GM12874 (cell line): ENCODE measurements at regions not wholly inside any gene's neighbourhood (a gene's known extent, or its start where the extent isn't known, plus 50 kb on each side); places are given as distances from the start of the nearest gene placed in this dataset.

ENCODE experiments used
- CTCF ChIP-seq: IDR thresholded peaks from 2 replicates; pipeline ENCODE4 v1.5.1; 2011; ENCODE audit warnings: low read depth, mild to moderate bottlenecking, control low read depth, low read length, moderate library complexity; ENCODE audit not compliant: insufficient read depth

DNA sequence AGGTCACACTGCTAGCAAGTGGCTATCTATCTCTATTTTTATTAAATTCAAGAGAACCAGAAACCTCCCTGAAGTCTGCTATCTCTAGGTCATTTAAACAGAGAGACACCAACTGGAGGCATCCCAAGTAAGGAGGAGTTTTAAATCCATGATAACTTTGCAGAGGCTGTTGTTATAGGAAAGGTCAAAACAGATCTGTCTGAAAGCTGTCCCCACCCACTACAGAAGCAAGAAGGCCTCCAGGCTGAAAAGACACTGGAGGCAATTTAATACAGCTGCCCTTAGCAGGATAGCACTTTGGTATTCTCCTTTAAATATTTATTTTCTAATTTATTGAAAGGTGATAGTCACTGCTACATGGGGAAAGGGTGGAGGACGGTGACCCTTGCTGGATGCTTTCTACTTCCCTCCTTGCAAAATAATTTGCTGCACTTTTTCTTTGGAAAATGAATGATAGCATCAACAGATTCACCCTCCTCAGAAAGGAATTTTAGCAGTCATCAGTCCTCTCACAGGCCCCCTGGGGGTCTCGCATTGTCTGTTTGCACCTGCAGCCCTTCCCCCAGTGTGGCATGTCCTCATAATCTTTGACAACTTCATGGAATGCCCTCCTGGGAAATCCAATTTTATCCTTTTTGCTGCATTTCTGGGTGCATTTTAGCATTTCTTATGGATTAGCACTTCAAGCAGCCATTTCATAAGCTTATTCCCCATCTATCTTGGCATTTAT, 429.5 kb upstream of the TNP1 start:
- no peak for TF ChIP-seq CTCF

- no peak for TF ChIP-seq CTCF
Measured at GRCh38 chr2:217288472-217289063, 428.7 kb upstream of the TNP1 start.

DNA sequence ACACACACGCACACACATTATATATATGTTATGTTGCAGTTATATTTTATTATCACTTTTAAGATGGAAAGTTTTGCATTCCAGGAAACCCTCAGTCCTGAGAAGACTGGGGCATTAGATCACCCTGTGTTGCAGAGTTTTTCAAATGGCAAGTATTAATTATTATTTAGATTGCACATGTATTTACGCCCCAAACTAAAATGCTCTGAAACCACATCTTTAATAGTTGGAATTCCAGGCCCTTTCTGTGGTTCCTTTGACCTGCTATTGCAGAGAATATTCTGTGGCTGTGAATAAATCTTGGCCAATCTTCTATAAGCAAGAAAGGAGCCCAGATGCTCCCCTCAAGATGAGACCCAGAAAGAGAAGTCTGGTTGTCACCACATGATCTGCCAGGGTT, 427.0 kb upstream of the TNP1 start:
- no peak for TF ChIP-seq CTCF

DNA sequence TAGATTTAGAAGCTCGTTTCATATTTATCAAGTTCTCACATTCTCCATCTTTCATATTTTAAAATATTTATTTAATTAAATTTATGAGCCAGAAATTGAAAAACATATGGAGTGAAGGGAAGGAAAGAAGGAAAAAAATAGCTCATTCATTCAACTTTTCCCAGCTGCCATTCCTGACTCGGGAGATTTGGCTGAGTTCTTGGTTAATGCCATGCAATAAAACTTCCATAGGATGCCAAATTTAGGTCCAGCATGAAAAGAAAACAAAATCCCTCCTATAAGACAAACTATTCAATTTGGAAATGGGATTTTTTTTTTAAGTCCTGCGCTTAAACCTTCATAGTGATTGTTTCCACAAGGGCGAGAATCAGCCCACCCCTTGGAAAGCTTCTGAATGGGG, 426.1 kb upstream of the TNP1 start:
- TF ChIP-seq CTCF: no peak

DNA sequence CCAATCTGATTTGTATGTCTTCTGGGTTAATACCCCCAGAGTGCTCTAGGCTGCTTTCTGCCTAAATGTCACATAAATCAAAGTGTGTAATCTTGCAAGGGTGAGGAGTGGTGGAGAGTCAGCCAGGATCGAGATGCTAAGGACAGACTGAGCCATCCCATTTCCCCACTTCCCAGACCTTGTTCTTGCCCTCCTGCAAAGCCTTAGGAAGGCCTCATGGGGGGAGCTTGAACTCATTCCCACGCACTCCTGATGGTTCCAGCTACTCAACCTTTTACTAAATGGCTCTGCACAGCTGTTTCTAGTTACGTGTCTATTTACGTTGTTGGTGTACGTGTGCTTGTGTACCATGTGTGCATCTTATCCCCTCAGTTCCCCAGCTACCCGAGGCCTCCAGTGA, 423.6 kb upstream of the TNP1 start:
- no peak for TF ChIP-seq CTCF

GRCh38 chr2:217282531-217282930, 422.7 kb upstream of the TNP1 start:
- no peak for TF ChIP-seq CTCF

DNA sequence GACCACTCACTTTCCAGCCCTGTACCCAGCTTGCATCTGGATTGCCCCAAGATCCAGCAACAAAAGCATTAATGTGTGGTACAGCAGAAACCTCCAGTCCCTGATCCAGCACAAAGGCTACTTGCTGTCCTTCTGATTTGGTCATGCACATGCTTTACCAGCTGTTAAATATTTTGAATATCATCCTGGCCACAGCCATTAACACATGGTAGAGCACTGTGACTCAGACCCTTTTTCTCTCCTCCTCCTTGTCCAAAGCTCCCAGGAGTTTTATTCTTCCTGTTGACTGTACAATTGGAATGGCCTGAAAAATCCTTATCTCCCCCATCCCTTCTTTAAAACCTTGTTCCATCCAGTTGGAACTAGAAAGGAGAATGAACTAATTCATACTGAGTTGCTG, 419.7 kb upstream of the TNP1 start:
- TF ChIP-seq CTCF: no peak

DNA sequence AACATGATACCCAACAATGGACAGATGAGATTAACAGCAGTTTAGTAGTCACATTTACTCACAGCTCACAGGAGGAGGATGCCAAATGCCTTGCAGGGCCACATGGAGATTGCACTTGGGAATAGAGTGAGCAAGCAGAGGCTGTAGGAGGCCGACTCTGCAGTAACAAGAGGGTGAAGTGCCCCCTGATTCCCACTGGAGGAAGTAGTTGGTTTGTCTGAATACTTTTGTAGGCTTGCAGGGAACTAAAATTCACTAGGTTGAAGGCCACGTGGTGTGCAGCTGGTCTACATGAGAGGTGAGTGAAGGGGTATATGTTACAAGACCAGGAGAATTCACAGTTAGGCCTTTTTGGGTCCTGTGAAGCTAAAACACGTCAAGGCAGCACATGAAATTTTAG, 419.3 kb upstream of the TNP1 start:
- no peak for TF ChIP-seq CTCF
